Esophagus squamous epithelium (tissue), 5 donors: ENCODE measurements at regions not wholly inside any gene's neighbourhood (a gene's known extent, or its start where the extent isn't known, plus 50 kb on each side); places are given as distances from the start of the nearest gene placed in this dataset.

Source experiments
- DNase-seq: peaks from one replicate; lab custom pipeline; 2025; lab: John Stamatoyannopoulos, UW
- H3K27ac ChIP-seq, 4 donors: fragments of 200-600 bp; sonication (generic); one replicate each; pipeline ENCODE4 v1.5.1; 2016 to 2019; ENCODE audit warnings: mild to moderate bottlenecking in 1 of 4
- H3K27me3 ChIP-seq, 4 donors: fragments of 200-600 bp; sonication (generic); 1 replicate in 3 of 4; 2 replicates in 1 of 4; pipeline versions ENCODE4 v1.5.1 to v1.6.0; 2017 to 2021; ENCODE audit warnings: antibody characterized with exemption in 1 of 4
- H3K36me3 ChIP-seq, 3 donors: fragments of 200-600 bp; sonication (generic); one replicate each; pipeline ENCODE4 v1.5.1; 2016 to 2019
- H3K4me1 ChIP-seq, 3 donors: fragments of 200-600 bp; sonication (generic); one replicate each; pipeline ENCODE4 v1.5.1; 2017 to 2019
- H3K4me3 ChIP-seq, 4 donors: fragments of 200-600 bp; sonication (generic); 1 replicate in 3 of 4; 2 replicates in 1 of 4; pipeline ENCODE4 v1.5.1; 2016 to 2019; ENCODE audit warnings: mild to moderate bottlenecking in 2 of 4, moderate library complexity in 1 of 4
- H3K9me3 ChIP-seq, 3 donors: fragments of 200-600 bp; sonication (generic); one replicate each; pipeline ENCODE4 v1.5.1; 2016 to 2019
- POLR2A ChIP-seq, 4 donors: fragments of 450-650 bp; IDR thresholded peaks; one replicate each; pipeline ENCODE4 v1.6.1; 2017; ENCODE audit warnings: antibody characterized with exemption in 4 of 4, mild to moderate bottlenecking in 4 of 4, moderate library complexity in 3 of 4
- WGBS, 2 donors: methylation state at CpG; one replicate each; pipeline ENCODE4 v1.1.5; 2018; 5-methylcytosine and 5-hydroxymethylcytosine counted together
- intact Hi-C: fragments of 100-400 bp; cut with DNase I; formaldehyde crosslinking; loops from one replicate; pipeline ENCODE4 v1.15.0; 2022
- TF ChIP-seq, protein P1 (sequence below), 6 experiments: fragments of 450-650 bp in 4 of 6; fragments of 200-600 bp in 2 of 6; sonication (generic) in 2 of 6; IDR thresholded peaks; one replicate each; pipeline ENCODE4 v1.5.1; 2016 to 2019; ENCODE audit warnings: antibody characterized with exemption in 6 of 6, mild to moderate bottlenecking in 4 of 6, moderate library complexity in 4 of 6
- donor health status: DM: yes; HTN: yes; CAD: no.

GRCh38 chr9:11794984-11795383 is 898.2 kb upstream of the TYRP1 start:
- intact Hi-C loops: no loop called here
- WGBS, 2 donors: 83 to 84% methylated on average over 4 to 5 of the region's 5 CpGs

DNA sequence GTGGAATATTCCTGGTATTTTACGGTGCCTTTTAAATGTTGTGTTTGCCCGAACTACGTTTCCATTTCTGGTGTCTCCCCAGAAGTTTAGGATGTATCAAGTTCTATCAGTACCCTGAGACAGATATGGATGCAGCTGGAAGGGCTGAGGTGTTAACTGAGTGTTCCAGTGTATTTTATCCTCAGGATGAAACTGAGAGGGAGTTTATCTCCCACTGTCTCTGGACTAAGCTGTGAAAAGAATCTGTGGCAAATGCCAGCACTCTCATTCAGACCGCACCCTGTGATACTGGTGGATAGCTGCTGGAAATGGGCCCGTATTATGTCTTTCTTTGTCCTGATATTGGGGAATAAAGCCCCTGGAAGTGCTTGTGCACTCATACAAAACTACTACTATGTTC is 887.2 kb upstream of the TYRP1 start:
- intact Hi-C loops: no loop called here

More at GRCh38 chr9:11794984-11795383, 898.2 kb upstream of the TYRP1 start:
- Histone ChIP-seq H3K4me1 (no peaks in the 10 kb centered on the region), H3K9me3 (no peaks in the 10 kb centered on the region), H3K36me3 (no peaks in the 10 kb centered on the region), H3K27me3 (no peaks in the 10 kb centered on the region), H3K27ac (no peak overlapping the region), H3K4me3 (no peak overlapping the region)
- no peak for DNase-seq
- TF ChIP-seq POLR2A (IDR thresholded peaks at IDR 0.05): no peak
- TF ChIP-seq, protein P1, sequence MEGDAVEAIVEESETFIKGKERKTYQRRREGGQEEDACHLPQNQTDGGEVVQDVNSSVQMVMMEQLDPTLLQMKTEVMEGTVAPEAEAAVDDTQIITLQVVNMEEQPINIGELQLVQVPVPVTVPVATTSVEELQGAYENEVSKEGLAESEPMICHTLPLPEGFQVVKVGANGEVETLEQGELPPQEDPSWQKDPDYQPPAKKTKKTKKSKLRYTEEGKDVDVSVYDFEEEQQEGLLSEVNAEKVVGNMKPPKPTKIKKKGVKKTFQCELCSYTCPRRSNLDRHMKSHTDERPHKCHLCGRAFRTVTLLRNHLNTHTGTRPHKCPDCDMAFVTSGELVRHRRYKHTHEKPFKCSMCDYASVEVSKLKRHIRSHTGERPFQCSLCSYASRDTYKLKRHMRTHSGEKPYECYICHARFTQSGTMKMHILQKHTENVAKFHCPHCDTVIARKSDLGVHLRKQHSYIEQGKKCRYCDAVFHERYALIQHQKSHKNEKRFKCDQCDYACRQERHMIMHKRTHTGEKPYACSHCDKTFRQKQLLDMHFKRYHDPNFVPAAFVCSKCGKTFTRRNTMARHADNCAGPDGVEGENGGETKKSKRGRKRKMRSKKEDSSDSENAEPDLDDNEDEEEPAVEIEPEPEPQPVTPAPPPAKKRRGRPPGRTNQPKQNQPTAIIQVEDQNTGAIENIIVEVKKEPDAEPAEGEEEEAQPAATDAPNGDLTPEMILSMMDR (IDR thresholded peaks at IDR 0.05): no peak

GRCh38 chr9:11821306-11821975 is 871.7 kb upstream of the TYRP1 start:
- Histone ChIP-seq H3K36me3 (no peaks in the 10 kb centered on the region), H3K9me3 (no peaks in the 10 kb centered on the region), H3K4me1 (no peaks in the 10 kb centered on the region), H3K27me3 (no peaks in the 10 kb centered on the region), H3K4me3 (no peak overlapping the region), H3K27ac (no peak overlapping the region)
- TF ChIP-seq, protein P1 (IDR thresholded peaks at IDR 0.05): no peak
- TF ChIP-seq POLR2A (IDR thresholded peaks at IDR 0.05): no peak
- intact Hi-C loops: no loop called here
- 62 to 69% methylated on average over 7 of the region's 7 CpGs for WGBS, 2 donors
- DNase-seq: no peak

More for the DNA sequence above, 887.2 kb upstream of the TYRP1 start:
- no peaks in the 10 kb centered on the region for H3K27me3 ChIP-seq
- H3K4me3 ChIP-seq: no peak overlapping the region
- H3K4me1 ChIP-seq: no peaks in the 10 kb centered on the region
- no peak for DNase-seq
- no peak overlapping the region for H3K27ac ChIP-seq
- H3K9me3 ChIP-seq: peaks cover 0 to 6% (median 5%) of the 10 kb centered on the region in 3 donors
- H3K36me3 ChIP-seq: no peaks in the 10 kb centered on the region
- TF ChIP-seq, protein P1 (IDR thresholded peaks at IDR 0.05): no peak
- TF ChIP-seq POLR2A (IDR thresholded peaks at IDR 0.05): no peak
- 69 to 84% methylated on average over 5 of the region's 5 CpGs for WGBS, 2 donors

- DNase-seq: no peak
- Histone ChIP-seq H3K27me3 (no peaks in the 10 kb centered on the region), H3K27ac (no peak overlapping the region), H3K36me3 (no peaks in the 10 kb centered on the region), H3K4me1 (no peaks in the 10 kb centered on the region), H3K9me3 (no peaks in the 10 kb centered on the region), H3K4me3 (no peak overlapping the region)
- 71 to 75% methylated on average over 3 of the region's 3 CpGs for WGBS, 2 donors
- TF ChIP-seq, protein P1 (IDR thresholded peaks at IDR 0.05): no peak
- no peak for TF ChIP-seq POLR2A (IDR thresholded peaks at IDR 0.05)
- intact Hi-C loops: no loop called here
These were observed 865.0 kb upstream of the TYRP1 start for GRCh38 chr9:11828201-11828600.

GRCh38 chr9:11833056-11833455 is 860.1 kb upstream of the TYRP1 start:
- 36 to 41% methylated on average over 2 of the region's 2 CpGs for WGBS, 2 donors
- no peak overlapping the region for H3K27ac ChIP-seq
- H3K27me3 ChIP-seq: no peaks in the 10 kb centered on the region
- no peaks in the 10 kb centered on the region for H3K36me3 ChIP-seq
- no peaks in the 10 kb centered on the region for H3K9me3 ChIP-seq
- TF ChIP-seq, protein P1 (IDR thresholded peaks at IDR 0.05): no peak
- TF ChIP-seq POLR2A (IDR thresholded peaks at IDR 0.05): no peak
- no peak for DNase-seq
- intact Hi-C loops: no loop called here
- H3K4me3 ChIP-seq: no peak overlapping the region
- no peaks in the 10 kb centered on the region for H3K4me1 ChIP-seq
